DMS53 (cell line): ENCODE measurements at regions not wholly inside any gene's neighbourhood (a gene's known extent, or its start where the extent isn't known, plus 50 kb on each side); places are given as distances from the start of the nearest gene placed in this dataset.

ENCODE experiments used
- DNase-seq: peaks from one replicate; lab custom pipeline; 2025; lab: John Stamatoyannopoulos, UW

DNA sequence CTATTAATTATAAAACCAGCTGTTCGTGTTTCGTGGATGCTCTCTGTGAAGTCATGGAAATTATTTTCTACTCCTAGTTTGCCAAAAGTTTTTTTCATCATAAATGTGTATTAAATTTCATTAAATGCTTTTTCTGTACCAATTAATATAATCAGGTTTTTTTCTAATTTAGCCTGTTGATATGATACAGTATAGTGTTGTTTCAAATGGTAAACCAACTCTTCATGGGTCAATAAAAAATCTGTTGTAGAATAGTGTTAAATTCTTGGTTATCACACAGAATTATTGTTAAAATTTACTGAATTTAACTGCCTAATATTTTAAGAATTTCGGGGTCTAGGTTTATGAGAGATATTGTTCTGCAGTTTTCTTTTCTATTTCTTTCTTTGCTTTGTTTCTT, 505.9 kb upstream of the MANEA start:
- DNase-seq, result no peak

DNA sequence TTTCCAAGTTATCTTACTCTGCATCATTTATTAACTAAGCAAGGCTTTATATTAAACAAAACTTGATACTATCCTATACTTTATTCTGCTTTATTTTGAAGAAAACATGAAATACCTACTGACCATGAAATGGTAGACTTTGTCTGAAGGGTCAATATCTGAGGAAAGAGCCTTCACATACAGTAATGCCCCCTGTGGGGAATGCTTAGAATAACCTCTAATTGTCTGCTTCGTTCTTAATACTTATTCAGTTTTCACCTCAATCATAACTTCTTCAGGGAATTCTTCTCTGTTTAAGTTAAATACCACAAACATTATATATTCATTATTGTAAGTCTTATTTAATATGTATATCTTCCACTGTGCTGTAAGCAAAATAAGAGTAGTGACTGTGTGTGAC, 498.9 kb upstream of the MANEA start:
- DNase-seq, result peak; percentile 2

DNA sequence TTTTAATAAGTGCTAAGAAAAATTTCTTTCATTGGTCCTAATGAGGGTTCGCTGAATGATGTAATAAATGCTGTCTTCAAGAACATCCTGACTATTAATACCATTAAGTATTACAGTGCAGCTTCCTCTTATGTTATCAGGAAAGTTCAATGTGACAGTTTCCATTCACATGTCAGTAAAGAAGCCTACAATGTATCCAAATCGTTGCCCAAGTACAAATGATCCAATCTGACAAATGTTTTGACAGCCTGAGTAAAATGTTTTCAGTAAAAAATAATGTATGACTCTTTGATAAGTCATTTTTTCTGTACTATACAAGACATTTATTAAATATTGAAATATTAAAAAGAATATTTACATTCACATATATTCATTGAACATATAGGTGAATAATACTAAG, 496.1 kb upstream of the MANEA start:
- no peak for DNase-seq

GRCh38 chr6:95081949-95082348, 495.4 kb upstream of the MANEA start:
- no peak for DNase-seq

GRCh38 chr6:95083506-95083905, 493.8 kb upstream of the MANEA start:
- DNase-seq, result no peak

DNA sequence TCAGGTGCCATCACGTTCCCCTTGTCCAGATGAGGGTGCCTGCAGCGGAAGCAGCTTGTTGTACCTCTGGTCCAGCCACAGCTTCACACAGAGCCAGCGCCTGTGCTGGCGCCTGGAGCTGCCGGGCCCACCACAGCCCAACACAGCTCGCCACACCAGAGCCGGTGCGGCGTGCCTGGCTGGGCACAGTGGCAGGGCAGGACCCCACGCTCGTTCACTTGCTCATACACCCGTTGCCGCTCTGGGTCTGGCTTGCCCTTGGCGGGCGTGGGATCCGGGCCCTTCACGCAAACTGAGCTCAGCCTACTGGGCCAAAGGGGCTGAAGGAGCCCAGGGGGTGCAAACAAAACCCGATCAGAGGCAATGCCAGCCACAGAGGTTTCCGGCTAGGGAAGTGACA, 492.5 kb upstream of the MANEA start:
- no peak for DNase-seq

GRCh38 chr6:95087394-95088097, 489.8 kb upstream of the MANEA start:
- DNase-seq, result peak; percentile 73

DNA sequence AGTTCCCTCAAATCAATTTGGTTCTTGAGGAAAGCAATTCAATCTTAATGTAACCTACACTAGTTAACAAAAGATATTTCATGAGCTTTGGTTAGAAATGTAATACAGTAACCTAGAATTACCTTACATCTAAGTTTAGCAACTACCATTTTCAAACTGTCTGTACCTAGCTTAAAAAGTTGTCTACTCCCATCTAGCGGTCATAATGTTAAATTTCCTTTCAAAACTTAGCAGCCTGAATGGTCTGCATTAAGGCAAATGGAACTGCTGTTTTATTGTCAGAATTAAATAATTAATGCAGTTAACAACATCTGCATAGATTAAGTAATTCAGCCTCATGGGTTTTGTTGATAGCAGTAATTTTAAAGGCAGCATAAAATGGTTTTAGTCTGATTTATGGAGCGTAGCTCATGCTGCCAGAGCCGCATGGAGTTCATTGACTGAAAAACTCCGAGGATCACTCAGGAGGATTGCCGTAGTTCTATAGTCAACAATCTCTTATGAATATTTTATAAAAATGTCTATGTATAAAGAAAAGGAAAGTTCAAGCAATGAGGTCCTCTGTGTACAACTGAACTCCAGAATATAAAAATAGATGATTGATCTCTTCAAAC, 485.4 kb upstream of the MANEA start:
- peak; percentile 79 for DNase-seq

GRCh38 chr6:95093154-95093553, 484.2 kb upstream of the MANEA start:
- no peak for DNase-seq

GRCh38 chr6:95094751-95095663, 482.3 kb upstream of the MANEA start:
- peak; percentile 73 for DNase-seq

- peak; percentile 61 for DNase-seq
Measured at GRCh38 chr6:95095855-95096254, 481.5 kb upstream of the MANEA start.

DNA sequence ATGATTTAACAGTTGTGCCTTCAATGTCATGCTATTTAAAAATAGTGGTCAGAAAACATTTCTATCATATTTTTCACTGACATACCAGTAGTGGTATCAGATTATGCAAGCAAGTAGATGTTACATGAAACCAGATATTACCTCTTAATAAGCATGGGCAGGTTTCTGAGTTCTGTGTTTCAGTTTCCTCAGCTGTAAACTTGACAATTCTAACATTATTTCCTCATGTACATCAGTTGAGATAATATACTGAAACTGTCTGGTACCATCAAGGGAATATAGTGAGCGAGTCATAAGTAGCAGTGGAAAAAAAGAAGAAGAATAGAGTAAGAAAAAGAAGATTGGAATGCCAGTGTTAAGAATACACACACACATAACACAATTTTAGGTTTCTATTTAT, 477.9 kb upstream of the MANEA start:
- DNase-seq, result no peak

- no peak for DNase-seq
Measured at GRCh38 chr6:95109212-95109611, 468.1 kb upstream of the MANEA start.

DNA sequence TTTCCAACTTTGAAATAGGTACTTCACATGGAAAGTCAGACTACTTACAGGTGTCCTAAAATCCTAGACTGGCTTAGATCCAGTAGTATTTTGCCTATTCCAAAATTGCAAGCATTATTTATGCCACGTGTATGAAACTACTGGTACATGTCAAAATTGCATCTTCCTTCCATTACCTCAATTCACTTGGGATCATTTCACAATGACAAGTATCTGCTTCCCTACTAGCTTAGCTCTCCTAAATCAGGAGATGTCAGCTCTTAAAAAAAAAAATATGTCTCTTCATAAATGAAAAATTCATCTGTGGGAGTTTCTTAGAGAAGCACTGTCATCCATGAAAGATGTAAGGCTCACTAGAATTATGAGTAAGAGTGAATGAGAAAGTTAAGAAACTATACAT, 466.6 kb upstream of the MANEA start:
- DNase-seq, result no peak

- DNase-seq, result peak; percentile 63
Measured at GRCh38 chr6:95117236-95117635, 460.1 kb upstream of the MANEA start.

GRCh38 chr6:95119927-95120326, 457.4 kb upstream of the MANEA start:
- DNase-seq, result no peak

GRCh38 chr6:95120984-95121383, 456.4 kb upstream of the MANEA start:
- DNase-seq, result peak; percentile 77

GRCh38 chr6:95127261-95127660, 450.1 kb upstream of the MANEA start:
- DNase-seq, result no peak

DNA sequence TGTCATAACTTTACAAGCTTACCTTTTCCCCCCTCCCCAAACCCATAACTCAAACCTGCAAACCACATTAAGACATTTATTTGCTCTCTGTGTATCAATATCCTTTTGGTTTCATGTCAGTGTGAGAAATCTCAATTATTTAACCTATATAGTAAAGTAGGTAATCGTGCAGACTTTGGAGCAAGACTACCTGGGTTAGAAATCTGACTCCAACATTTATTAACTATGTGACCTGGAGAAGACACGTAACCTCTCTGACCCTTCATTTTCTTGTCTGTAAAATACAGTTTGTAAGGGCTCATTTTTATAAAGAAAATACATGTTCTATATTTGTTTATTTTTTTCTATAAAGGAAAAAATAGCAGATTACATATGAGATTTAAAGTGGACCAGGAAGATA, 448.9 kb upstream of the MANEA start:
- no peak for DNase-seq

DNA sequence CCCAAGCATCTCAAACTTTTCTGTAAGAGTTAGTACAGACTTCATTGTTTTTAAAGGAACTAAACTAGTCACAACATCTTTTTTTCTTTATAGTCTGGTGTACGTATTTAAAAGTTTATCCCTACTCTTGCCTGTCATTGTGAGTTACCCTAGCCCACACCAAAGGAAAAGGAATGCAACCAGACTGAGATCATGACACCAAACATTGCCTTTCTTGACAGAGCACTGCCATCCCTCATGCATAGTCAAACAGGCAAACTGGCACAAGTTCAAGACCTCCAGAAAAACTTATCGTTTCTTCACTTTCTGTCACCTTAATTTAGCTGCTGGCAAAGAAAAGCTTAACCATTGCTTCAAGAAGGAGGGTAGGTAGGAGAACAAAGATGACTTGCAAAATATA, 448.4 kb upstream of the MANEA start:
- no peak for DNase-seq

GRCh38 chr6:95133578-95133977, 443.8 kb upstream of the MANEA start:
- peak; percentile 74 for DNase-seq

GRCh38 chr6:95135182-95135581, 442.2 kb upstream of the MANEA start:
- DNase-seq, result no peak

DNA sequence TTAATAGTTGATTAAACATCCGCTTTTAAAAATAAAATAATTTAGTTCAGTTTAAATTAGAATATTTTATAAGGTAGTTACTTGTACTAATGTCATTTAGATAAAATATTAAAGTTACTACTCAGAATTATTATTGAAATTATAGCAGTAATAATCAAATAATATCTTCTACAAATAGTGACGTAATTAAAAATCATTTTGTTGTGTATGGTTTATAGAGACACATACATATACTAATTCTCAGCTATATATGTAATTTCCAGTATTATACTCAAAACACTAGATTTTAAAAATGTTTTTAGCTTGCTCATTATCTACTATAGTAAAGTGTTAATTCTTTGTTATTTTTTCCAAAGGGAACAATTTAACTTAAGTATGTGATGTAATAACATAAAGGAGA, 435.2 kb upstream of the MANEA start:
- DNase-seq, result no peak
